Neural cell (in vitro differentiated cells): ENCODE measurements at regions not wholly inside any gene's neighbourhood (a gene's known extent, or its start where the extent isn't known, plus 50 kb on each side); places are given as distances from the start of the nearest gene placed in this dataset.
"Not testable (repeated sequence)": the region's sequence is repeated elsewhere in the genome, so short reads cannot be mapped to it uniquely, and the experiment has no call there.

Source experiments
- EP300 ChIP-seq: fragments of 450-650 bp; conservative IDR thresholded peaks from 2 replicates; pipeline ENCODE4 v1.6.1; 2014; ENCODE audit warnings: antibody characterized with exemption, mild to moderate bottlenecking, moderate library complexity; ENCODE audit not compliant: poor library complexity, severe bottlenecking
- EZH2 ChIP-seq: fragments of 200-600, 300-800 bp; shearing (Covaris generic), sonication (generic); IDR thresholded peaks from 2 replicates; pipeline ENCODE4 v1.6.1; 2014; ENCODE audit warnings: antibody characterized with exemption, low read length, borderline replicate concordance, mild to moderate bottlenecking; ENCODE audit not compliant: insufficient read depth, poor library complexity, severe bottlenecking
- MXI1 ChIP-seq: fragments of 450-650 bp; conservative IDR thresholded peaks from 2 replicates; pipeline ENCODE4 v1.6.1; 2014; ENCODE audit warnings: antibody characterized with exemption, mild to moderate bottlenecking; ENCODE audit not compliant: poor library complexity, severe bottlenecking
- TF ChIP-seq, protein P1 (sequence below): fragments of 450-650 bp; IDR thresholded peaks from 2 replicates; pipeline ENCODE4 v1.5.1; 2014; ENCODE audit warnings: antibody characterized with exemption, mild to moderate bottlenecking, moderate library complexity; ENCODE audit not compliant: poor library complexity, severe bottlenecking

DNA sequence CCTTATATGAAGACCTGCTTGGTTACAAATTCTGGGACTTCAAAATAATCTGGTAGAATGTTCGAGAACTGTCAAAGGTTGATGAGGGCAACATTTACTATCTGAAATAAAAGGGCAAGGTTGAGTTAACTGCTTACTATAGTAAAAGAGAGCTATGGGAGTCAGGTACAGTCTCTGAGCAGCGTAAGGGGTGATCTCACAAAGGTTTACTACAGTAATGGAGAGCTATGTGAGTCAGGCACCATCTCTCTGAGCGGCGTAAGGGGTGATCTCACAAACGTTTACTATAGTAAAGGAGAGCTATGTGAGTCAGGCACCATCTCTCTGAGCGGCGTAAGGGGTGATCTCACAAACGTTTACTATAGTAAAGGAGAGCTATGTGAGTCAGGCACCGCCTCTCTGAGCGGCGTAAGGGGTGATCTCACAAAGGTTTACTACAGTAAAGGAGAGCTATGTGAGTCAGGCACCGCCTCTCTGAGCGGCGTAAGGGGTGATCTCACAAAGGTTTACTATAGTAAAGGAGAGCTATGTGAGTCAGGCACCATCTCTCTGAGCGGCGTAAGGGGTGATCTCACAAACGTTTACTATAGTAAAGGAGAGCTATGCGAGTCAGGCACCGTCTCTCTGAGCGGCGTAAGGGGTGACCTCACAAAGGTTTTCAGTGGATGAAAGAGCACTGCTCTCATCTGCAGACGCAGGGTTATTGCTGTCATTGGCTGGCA is 439.6 kb upstream of the B3GAT1 start:
- TF ChIP-seq, protein P1, sequence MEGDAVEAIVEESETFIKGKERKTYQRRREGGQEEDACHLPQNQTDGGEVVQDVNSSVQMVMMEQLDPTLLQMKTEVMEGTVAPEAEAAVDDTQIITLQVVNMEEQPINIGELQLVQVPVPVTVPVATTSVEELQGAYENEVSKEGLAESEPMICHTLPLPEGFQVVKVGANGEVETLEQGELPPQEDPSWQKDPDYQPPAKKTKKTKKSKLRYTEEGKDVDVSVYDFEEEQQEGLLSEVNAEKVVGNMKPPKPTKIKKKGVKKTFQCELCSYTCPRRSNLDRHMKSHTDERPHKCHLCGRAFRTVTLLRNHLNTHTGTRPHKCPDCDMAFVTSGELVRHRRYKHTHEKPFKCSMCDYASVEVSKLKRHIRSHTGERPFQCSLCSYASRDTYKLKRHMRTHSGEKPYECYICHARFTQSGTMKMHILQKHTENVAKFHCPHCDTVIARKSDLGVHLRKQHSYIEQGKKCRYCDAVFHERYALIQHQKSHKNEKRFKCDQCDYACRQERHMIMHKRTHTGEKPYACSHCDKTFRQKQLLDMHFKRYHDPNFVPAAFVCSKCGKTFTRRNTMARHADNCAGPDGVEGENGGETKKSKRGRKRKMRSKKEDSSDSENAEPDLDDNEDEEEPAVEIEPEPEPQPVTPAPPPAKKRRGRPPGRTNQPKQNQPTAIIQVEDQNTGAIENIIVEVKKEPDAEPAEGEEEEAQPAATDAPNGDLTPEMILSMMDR = not testable (repeated sequence)
- TF ChIP-seq EP300, MXI1, EZH2: not testable (repeated sequence)
